Ureter (tissue), 1 donor: ENCODE measurements at regions not wholly inside any gene's neighbourhood (a gene's known extent, or its start where the extent isn't known, plus 50 kb on each side); places are given as distances from the start of the nearest gene placed in this dataset.

Source experiments
- DNase-seq: peaks from one replicate; pipeline ENCODE4 v3.0.0-alpha.2; 2020; ENCODE audit warnings: low spot score
- donor health status: DM: yes; HTN: yes; CAD: no.

DNA sequence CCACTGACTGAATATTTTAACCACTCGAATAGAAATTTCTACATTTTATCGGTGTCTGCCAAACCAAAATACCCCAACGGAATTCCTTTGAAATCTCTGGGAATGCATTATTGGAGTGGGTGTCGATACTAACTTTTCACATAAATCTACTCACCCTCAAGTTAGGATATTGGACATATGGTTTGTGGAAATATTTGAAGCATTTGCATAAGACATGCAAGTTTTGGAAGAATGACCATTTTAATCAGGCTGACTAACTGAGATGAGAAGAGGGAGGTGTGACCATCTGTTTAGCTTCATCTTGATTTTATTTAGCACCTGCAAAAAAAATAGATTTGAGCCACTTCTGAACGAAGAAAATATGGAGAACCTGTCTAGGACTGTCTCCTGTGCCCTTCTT lies 61.2 kb downstream of the KLF6 start:
- DNase-seq: no peak

DNA sequence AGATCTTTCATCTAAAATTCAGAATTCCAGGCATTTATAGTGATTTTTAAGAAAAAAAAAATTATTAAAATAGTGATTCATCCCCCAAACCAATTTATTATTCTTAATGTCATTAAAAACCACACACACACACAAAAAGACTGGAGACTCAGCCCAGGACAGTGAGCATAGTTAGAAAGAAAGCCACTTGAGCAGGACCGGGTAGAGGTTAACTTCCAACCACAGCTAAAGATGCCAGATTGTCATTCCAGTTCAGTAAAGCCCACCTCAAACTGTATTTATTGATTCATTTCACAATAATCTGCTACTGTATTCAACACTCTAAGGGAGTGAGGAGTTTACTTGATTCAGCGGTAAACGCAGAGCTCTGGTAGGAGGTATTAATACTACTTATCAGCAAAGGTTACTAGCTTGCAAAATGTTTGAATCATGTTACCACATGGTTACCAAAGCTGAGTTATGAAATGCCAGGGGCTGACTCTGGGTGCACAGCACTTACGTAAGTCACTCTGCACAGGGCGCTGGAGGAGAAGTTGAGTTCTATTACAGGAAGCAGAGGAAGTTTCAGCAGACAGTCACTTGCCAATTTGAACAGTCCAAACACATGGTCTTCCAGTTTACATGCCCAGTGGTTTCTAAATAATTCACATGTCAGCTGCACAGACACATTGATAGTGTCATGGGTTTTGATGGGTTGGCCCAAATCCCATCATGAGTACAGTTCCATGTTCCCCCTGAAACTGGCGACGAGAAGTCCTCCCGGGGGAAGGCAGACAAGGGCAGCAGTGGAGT lies 64.6 kb downstream of the KLF6 start:
- no peak for DNase-seq

DNA sequence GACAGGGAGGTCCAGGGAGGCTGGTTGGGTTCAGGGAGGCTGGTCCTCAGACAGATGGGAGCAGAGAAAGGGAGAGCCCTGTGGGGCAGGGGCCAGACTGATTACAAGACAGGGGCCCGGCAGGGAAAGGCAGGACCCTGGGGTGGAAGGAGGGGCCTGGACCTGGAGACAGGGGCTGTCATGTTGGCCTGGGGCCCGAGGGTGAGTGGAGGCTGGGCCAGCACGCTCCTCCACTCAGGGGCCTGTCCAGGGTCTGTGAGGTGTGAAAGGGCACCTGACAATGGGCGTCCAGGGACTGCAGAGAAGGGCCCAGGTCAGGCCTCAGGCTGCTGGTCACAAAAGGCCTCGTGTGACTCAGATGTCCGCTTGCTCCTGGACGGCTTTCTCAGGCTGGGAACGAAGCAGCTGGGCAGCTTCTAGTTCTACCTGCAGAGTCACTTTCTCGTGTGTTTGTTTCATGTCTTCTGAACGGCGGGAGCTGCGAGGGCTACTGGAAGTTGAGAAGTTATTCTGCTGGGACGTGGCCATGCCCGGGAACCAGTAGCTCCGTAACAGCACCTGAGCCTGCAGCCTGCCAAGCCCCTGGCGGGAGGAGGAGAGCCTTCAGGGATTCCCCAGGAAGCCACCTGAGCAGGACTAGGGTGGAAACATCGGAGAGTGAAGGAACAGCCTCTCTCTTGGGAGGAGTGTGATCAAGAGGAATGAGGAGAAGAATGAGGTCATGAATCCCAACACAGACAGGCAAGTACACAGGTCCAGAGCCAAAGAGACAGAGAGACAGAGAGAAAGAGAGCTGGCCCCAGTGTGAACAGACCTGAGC lies 65.8 kb downstream of the KLF6 start:
- DNase-seq: no peak

DNA sequence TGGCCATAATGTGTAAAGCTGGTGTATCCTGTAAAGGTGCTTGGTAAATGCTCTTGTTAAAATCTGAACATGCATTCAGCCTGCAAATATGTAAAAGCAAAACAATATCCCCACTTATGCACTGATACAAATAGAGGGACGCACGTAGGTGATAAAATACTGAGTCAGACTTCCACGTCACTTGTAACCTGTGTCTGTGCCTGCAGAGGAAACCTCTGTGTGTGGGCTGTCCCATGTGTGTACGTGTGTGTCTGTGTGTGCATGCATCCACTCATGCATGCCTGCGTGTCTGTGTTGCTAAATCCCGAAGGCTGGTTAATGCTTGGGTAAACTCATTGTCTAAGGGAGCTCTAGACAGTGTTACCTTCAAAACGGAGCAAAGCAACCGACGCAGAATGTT lies 68.9 kb downstream of the KLF6 start:
- DNase-seq: no peak

DNA sequence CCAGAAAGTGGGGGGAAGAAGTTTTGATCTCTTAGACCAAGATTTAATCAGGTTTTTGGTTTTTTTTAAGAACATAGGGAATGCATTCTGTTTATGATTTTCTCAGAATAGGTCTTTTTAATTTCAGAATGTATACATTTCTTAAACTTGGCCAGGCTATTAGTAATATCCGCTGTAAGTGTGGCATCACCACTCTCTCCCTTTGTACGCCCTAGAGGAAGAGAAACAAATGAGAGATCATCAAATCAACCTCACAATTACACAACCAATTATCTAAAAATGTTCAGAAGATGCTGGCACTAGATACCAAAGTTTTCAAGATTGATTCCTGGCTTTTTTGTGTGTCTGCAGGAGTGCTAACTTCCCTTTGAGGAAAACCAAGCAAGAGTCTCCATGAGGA lies 70.0 kb downstream of the KLF6 start:
- no peak for DNase-seq

- no peak for DNase-seq
Measured at GRCh38 chr10:3714531-3714930, 70.5 kb downstream of the KLF6 start.

- no peak for DNase-seq
Measured at GRCh38 chr10:3712707-3713106, 72.3 kb downstream of the KLF6 start.

- no peak for DNase-seq
Measured at GRCh38 chr10:3711918-3712317, 73.1 kb downstream of the KLF6 start.

DNA sequence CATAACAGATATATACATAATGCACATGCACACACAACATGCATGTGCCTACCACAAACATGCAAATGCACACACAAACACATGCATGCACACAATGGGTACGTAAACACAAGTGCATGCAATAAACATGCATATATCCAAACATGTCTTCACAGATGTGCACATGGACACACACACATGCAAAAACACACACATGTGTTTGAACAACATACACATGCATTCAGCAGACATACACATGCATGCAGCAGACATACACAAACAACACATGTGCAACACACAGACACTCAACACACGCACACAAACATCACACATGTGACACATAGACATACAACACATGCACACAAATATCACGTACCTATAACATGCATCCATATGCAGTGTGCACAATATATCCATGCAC lies 74.2 kb downstream of the KLF6 start:
- no peak for DNase-seq

DNA sequence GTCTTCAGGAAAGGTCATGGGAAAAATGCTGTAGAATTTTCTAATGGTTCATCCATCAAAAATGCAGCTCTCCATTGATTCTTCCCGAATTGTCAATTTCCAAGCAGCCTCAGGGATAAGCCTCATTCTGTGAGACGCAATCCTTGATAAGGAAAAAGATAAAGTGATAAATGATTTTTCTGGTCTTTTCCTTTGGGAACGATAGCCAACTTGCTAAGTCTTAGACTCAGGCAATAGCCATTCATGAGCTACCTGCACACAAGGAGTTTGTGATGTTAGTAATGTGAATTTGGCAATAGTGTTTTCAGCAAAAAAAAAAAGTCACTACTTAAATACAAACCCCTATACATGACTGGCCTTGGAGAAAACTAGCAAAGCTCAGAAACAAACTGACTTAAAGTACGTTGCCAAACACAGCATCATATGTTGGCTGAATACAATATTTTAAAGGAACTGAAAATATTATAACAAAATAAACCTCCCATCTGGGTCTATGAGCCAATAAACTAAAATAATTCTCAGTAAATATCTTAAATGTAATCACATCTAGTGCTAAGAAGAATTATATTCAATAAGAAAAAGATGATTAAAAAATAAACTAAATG lies 75.5 kb downstream of the KLF6 start:
- no peak for DNase-seq

DNA sequence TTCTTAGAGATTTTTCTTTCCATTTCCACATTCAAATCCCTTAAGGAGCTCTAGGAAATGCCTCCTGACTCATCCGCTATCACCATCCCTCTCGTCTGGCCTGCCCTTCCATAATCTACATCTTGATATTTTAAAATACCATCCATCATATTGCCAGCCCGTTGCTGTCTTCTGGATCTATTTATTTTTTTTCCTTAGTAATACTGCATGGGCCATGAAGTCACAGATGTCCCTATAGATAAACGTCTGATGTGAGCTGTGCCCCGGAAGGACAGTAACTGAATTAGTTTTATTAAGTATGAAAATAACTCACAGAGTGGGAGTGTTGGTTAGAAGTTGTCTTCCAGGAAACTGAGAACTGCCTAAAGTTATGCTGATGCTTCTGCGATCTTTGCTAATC lies 76.2 kb downstream of the KLF6 start:
- no peak for DNase-seq

- DNase-seq: no peak
Measured at GRCh38 chr10:3704565-3705325, 80.3 kb downstream of the KLF6 start.

- DNase-seq: no peak
Measured at GRCh38 chr10:3702569-3702968, 82.4 kb downstream of the KLF6 start.

DNA sequence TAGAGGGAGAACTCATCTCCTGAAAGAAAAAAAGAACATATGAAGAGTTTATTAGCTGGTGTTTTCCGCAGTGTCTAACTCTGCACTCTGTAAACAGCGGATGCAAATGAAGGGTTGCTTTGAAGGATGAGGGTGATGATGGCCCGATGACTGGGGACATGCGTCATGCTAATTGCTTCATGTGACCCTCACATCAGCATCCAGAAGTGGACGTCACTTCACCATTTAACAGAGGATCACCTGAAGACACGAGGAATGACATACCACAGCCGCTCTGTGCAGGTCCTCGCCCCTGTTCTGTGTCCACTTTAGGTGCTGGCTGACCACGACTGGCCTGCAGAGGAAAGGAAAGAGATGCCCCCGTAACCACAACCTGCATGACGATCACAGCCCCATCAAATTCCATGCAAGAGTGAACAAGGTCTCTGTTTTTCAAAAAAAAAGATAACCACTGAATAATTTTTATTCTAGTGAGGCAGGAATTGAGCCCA lies 82.9 kb downstream of the KLF6 start:
- no peak for DNase-seq

DNA sequence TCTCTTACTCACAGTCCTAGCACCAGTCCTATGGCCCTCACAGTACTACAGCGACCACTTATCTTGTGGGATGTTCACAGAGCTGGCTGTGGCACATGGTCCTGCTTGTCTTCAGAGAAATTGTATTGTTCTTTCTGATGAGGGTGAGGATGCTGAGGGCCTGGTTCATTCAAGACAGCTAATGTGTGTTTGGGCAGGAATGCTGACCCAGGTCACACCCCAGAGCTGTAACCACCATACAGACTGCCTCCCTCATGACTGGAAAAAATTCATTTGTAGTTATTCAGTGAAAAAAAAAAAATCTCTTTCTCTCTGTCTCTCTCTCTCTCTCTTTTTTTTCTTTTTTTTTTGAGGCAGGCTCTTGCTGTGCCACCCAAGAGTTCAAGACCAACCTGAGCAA lies 83.5 kb downstream of the KLF6 start:
- no peak for DNase-seq

DNA sequence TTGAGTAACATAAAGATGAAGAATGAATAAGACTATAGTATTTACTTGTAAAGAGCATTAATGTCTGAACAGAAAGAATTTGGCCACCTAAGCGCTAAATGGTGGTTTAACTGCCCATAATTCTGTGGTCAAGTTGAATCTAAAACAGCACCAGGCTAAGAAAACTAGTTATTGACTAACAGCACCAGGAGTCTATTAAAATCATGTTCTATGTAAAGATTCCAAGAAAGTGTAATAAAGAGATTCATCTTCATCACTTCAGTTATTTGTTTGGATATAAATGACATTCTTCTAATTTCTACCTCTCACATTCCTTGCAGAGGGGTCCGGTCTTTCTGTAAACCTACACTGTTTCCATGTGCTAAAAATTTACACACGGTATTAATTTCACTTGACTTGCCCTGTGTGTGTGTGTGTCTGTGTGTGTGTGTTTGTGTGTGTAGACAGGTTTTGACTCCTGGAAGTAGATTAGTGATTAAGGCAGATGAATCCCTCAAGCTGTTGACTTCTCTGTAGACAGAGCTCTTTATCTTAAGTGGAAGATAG lies 84.4 kb downstream of the KLF6 start:
- DNase-seq: no peak

DNA sequence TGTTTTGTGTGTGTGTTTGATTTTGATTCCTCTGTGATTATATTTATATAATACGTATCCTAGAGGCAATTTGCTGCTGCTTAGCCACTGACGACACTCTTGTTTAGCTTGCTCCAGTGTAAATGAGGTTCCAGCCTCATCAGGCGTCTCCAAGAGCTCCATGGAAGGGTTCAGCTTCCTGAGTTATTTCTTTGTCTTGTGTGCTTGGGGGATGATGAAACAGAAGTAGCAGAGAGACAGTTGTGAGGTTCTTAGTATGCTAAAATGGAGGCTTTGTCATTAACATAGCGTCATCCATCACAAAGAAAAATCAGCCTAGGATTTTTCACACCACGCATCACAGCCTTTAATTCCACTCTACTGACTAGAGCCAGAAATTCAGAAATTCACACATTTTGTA lies 85.1 kb downstream of the KLF6 start:
- no peak for DNase-seq

- no peak for DNase-seq
Measured at GRCh38 chr10:3698312-3698711, 86.7 kb downstream of the KLF6 start.

DNA sequence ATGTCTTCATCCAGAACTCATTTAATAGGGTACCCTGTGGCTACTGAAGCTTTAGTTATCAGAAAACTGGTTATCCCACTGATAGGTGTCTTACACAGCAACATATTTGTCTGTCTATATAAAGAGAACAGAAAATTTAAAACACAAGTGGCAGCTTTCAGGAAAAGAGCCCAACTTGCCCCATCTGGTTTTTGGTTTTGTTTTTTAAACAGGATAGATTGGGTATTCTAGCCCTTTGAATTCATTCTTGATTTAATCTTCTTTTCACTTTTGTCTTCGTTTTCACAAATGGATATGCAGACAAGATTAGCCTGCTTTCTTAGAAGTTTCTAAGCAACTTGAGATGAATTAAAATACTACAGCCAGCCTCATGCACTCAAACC lies 91.3 kb downstream of the KLF6 start:
- DNase-seq: no peak

GRCh38 chr10:3693022-3693697 lies 91.8 kb downstream of the KLF6 start:
- DNase-seq: no peak

DNA sequence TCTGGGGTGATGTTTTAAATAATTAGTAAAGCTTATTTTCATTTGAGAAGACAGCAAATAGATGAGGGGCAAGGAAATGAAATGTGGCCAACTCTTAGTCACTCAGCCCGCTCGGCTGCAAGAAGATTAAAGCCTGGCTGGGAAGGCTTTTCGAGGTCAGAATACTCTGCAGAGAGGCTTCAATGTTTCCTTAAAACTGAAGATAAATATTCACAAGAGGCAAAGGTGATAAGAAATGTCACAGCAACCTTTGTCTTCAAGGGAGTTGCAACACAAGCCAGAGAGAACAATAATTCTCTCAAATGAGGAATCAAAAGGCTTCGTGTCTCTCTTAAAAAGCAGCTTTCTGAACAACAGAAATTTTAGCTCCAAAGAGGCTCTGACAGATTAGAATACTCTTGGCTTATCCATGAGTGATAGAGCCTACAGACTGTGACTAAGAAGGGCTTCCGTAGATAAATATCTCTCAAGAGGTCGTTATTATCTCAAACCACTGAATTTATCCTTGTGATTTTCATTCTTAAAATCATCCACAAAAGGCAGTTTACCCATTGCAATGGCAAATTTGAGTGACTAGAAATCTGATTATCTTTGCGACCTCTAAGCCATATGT lies 92.5 kb downstream of the KLF6 start:
- DNase-seq: no peak
